ENCODE measurements at regions not wholly inside any gene's neighbourhood (a gene's known extent, or its start where the extent isn't known, plus 50 kb on each side); places are given as distances from the start of the nearest gene placed in this dataset.

- DNase-seq = no peak
Observed at GRCh38 chr12:28884904-28885679, 264.0 kb upstream of the FAR2 start.

GRCh38 chr12:28885928-28886327, 263.1 kb upstream of the FAR2 start:
- DNase-seq = no peak

GRCh38 chr12:28887461-28887990, 261.6 kb upstream of the FAR2 start:
- DNase-seq = no peak

- DNase-seq = no peak
Observed at GRCh38 chr12:28890664-28891063, 258.4 kb upstream of the FAR2 start.

- DNase-seq = no peak
Observed at GRCh38 chr12:28891126-28891525, 258.0 kb upstream of the FAR2 start.

GRCh38 chr12:28893365-28893764, 255.7 kb upstream of the FAR2 start:
- DNase-seq = no peak

GRCh38 chr12:28893856-28894255, 255.2 kb upstream of the FAR2 start:
- no peak for DNase-seq

- no peak for DNase-seq
Observed at GRCh38 chr12:28896421-28896820, 252.7 kb upstream of the FAR2 start.

GRCh38 chr12:28898038-28898437, 251.0 kb upstream of the FAR2 start:
- no peak for DNase-seq

GRCh38 chr12:28899951-28900350, 249.1 kb upstream of the FAR2 start:
- DNase-seq = no peak

- no peak for DNase-seq
Observed at GRCh38 chr12:28905220-28905955, 243.7 kb upstream of the FAR2 start.

GRCh38 chr12:28908646-28909045, 240.4 kb upstream of the FAR2 start:
- DNase-seq = no peak

GRCh38 chr12:28909291-28909690, 239.8 kb upstream of the FAR2 start:
- no peak for DNase-seq

- DNase-seq = no peak
Observed at GRCh38 chr12:28925719-28926376, 223.2 kb upstream of the FAR2 start.

GRCh38 chr12:28930704-28931103, 218.4 kb upstream of the FAR2 start:
- DNase-seq = no peak

GRCh38 chr12:28933176-28933575, 215.9 kb upstream of the FAR2 start:
- no peak for DNase-seq

GRCh38 chr12:28933864-28934527, 215.1 kb upstream of the FAR2 start:
- DNase-seq = no peak

GRCh38 chr12:28936221-28936620, 212.9 kb upstream of the FAR2 start:
- no peak for DNase-seq

- DNase-seq = no peak
Observed at GRCh38 chr12:28936711-28937110, 212.4 kb upstream of the FAR2 start.

GRCh38 chr12:28937196-28937595, 211.9 kb upstream of the FAR2 start:
- DNase-seq = no peak

- DNase-seq = no peak
Observed at GRCh38 chr12:28938056-28938455, 211.0 kb upstream of the FAR2 start.

GRCh38 chr12:28938581-28939235, 210.4 kb upstream of the FAR2 start:
- no peak for DNase-seq

- DNase-seq = no peak
Observed at GRCh38 chr12:28939427-28939826, 209.7 kb upstream of the FAR2 start.

Measured in SW 1271 (cell line).